D721Med (cell line): ENCODE measurements at regions not wholly inside any gene's neighbourhood (a gene's known extent, or its start where the extent isn't known, plus 50 kb on each side); places are given as distances from the start of the nearest gene placed in this dataset.

Experiments
- DNase-seq: peaks from one replicate; pipeline ENCODE4 v3.0.0; 2011; ENCODE audit warnings: low spot score; ENCODE audit not compliant: insufficient read length
- FAIRE-seq: peaks from 2 replicates; lab custom pipeline; 2011; peaks lifted over from hg19 to GRCh38; lab: Jason Lieb, UNC
- TF ChIP-seq, protein P1 (sequence below): IDR thresholded peaks from 2 replicates; pipeline ENCODE4 v1.5.1; 2012; ENCODE audit warnings: mild to moderate bottlenecking, control low read depth; ENCODE audit not compliant: insufficient read depth; ENCODE audit errors: missing control alignments

DNA sequence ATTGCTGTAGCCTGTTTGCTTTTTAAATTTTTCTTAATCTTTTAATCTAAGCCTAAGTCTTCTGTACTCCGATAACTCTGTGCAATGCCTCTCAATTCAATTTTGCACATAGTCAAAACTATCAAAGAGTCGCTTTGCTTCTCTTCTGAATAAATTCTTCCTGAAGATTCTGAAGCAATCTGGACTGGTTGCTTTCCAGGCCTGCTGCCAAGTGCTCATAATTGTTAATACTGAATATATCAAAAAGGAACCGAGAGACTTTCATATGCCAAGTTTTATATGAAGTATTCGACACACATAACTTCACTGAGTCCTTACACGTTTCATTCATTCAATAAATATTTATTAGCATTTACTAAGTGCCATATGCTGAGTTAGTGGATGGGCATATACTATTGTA lies 91.3 kb downstream of the EDNRB start:
- TF ChIP-seq, protein P1, sequence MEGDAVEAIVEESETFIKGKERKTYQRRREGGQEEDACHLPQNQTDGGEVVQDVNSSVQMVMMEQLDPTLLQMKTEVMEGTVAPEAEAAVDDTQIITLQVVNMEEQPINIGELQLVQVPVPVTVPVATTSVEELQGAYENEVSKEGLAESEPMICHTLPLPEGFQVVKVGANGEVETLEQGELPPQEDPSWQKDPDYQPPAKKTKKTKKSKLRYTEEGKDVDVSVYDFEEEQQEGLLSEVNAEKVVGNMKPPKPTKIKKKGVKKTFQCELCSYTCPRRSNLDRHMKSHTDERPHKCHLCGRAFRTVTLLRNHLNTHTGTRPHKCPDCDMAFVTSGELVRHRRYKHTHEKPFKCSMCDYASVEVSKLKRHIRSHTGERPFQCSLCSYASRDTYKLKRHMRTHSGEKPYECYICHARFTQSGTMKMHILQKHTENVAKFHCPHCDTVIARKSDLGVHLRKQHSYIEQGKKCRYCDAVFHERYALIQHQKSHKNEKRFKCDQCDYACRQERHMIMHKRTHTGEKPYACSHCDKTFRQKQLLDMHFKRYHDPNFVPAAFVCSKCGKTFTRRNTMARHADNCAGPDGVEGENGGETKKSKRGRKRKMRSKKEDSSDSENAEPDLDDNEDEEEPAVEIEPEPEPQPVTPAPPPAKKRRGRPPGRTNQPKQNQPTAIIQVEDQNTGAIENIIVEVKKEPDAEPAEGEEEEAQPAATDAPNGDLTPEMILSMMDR: no peak
- FAIRE-seq: no peak
- DNase-seq: no peak

DNA sequence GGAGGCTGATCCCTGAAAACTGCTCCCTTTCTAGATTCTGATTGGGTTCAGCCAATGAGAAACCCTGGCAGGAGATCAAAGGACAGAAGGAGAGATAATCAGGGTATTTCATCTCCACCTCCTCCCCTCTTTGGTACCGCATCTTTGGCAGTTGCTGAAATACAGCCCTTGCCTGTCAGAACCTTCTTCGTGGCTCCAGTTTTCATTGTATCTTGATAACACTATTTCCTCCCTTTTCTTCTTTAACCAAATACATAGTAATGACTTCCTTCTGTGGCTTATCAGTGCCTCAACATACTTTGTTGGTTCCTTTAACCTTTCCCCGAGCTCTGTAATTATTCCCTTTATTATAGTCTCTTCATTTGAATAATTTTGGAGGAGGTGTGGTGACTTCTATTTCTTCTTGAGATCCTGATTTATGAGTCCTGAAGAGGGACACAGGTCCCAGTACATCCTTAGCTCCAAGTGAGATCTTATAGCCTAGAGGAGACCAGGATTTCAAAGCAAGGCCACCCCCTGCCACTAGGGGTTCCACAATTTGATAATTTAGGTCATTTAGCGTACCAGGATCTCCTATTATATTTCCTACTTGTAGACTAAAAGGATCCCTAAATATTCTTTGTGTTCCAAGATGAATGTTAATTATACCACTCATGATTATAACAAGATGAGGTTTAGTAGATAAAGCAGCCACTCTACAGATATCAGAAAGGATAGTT lies 98.0 kb downstream of the EDNRB start:
- TF ChIP-seq, protein P1: peak; percentile 2
- DNase-seq: no peak
- FAIRE-seq: no peak

- DNase-seq (no peak), FAIRE-seq (no peak)
- TF ChIP-seq, protein P1: no peak
Measured at GRCh38 chr13:77817521-77817920, 101.1 kb downstream of the EDNRB start.

GRCh38 chr13:77815330-77815729 lies 103.3 kb downstream of the EDNRB start:
- DNase-seq (no peak), FAIRE-seq (no peak)
- TF ChIP-seq, protein P1: no peak
